Stimulated activated effector memory CD8-positive, alpha-beta T cell treated with anti-CD3 and anti-CD28 coated beads, Interleukin-12 subunit alpha, Interleukin-12 subunit beta, amount 100 ng/mL, for 72 hours (primary cell): ENCODE measurements at regions not wholly inside any gene's neighbourhood (a gene's known extent, or its start where the extent isn't known, plus 50 kb on each side); places are given as distances from the start of the nearest gene placed in this dataset.

Experiments used
- ATAC-seq: fragments of 150-1000 bp; cut with Tn5 transposase; 2 replicates; pipeline ENCODE4 v1.10.0; 2021
- DNase-seq, 2 donors: peaks; one replicate each; pipeline ENCODE4 v3.0.0; 2021 to 2022; ENCODE audit warnings: low spot score in 2 of 2
- H3K27ac Mint-ChIP-seq: one replicate; pipeline ENCODE4 v1.8.0; 2022; ENCODE audit warnings: mild to moderate bottlenecking, mixed read lengths
- H3K36me3 Mint-ChIP-seq: one replicate; pipeline ENCODE4 v1.8.0; 2022; ENCODE audit warnings: mild to moderate bottlenecking, mixed read lengths
- H3K4me1 Mint-ChIP-seq: one replicate; pipeline ENCODE4 v1.8.0; 2022; ENCODE audit warnings: mixed read lengths
- H3K4me3 Mint-ChIP-seq: one replicate; pipeline ENCODE4 v1.8.0; 2022; ENCODE audit warnings: mild to moderate bottlenecking, mixed read lengths
- H3K9me3 Mint-ChIP-seq: one replicate; pipeline ENCODE4 v1.8.0; 2022; ENCODE audit warnings: mixed read lengths

GRCh38 chr13:81639984-81640582 lies 1299.2 kb upstream of the SPRY2 start:
- H3K4me3 Mint-ChIP-seq: no peak overlapping the region
- no peak overlapping the region for H3K27ac Mint-ChIP-seq
- ATAC-seq (no peak), DNase-seq (no peak)
- H3K4me1 Mint-ChIP-seq: no peaks in the 10 kb centered on the region
- H3K9me3 Mint-ChIP-seq: peaks cover 10% of the 10 kb centered on the region
- no peaks in the 10 kb centered on the region for H3K36me3 Mint-ChIP-seq

DNA sequence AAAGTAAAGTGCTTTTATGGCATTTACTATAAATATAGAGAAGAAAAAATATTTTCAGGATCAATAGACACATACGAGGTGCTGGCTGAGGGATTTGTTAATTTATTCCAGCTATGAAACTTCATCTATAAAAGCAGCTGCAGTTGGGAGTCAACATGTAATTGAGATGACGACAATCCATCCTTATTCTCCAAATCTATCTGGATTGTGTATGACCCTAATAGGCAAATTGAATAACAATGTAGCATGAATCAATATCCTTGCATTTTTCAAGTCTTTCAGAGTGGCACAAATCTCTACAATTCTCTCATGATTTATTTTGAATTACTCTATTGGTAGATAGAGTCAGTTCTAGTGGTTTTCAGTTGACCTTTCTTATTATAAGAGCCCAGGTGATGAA lies 1296.5 kb upstream of the SPRY2 start:
- H3K4me3 Mint-ChIP-seq: no peak overlapping the region
- H3K9me3 Mint-ChIP-seq: peaks cover 4% of the 10 kb centered on the region
- H3K36me3 Mint-ChIP-seq: no peaks in the 10 kb centered on the region
- ATAC-seq: no peak
- no peaks in the 10 kb centered on the region for H3K4me1 Mint-ChIP-seq
- no peak overlapping the region for H3K27ac Mint-ChIP-seq
- no peak for DNase-seq

GRCh38 chr13:81636120-81636519 lies 1295.2 kb upstream of the SPRY2 start:
- ATAC-seq: no peak
- no peaks in the 10 kb centered on the region for H3K4me1 Mint-ChIP-seq
- no peaks in the 10 kb centered on the region for H3K36me3 Mint-ChIP-seq
- no peak for DNase-seq
- no peak overlapping the region for H3K27ac Mint-ChIP-seq
- H3K9me3 Mint-ChIP-seq: peaks cover 3% of the 10 kb centered on the region
- no peak overlapping the region for H3K4me3 Mint-ChIP-seq

DNA sequence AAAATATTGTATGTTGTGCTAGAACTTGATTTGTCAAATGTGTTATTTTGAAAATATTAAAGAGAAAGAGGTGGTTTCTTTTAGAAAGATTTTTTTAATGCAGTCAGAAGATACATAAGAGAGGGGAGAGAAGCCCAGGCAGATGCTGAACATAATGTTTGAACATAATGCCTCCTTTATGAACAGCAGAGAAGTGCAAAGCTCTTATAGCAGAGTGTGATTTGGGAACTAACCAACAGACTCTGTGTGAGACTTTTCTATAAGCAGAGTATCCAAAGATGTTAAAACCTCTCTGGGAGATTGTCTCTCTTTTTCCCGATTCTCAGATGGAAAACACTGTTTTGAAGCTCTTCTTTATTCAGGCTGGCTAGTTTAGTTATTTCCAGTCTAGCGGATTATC lies 1274.1 kb upstream of the SPRY2 start:
- no peak overlapping the region for H3K4me3 Mint-ChIP-seq
- H3K36me3 Mint-ChIP-seq: no peaks in the 10 kb centered on the region
- DNase-seq: no peak
- ATAC-seq: no peak
- H3K9me3 Mint-ChIP-seq: peaks cover 14% of the 10 kb centered on the region
- no peaks in the 10 kb centered on the region for H3K4me1 Mint-ChIP-seq
- no peak overlapping the region for H3K27ac Mint-ChIP-seq

DNA sequence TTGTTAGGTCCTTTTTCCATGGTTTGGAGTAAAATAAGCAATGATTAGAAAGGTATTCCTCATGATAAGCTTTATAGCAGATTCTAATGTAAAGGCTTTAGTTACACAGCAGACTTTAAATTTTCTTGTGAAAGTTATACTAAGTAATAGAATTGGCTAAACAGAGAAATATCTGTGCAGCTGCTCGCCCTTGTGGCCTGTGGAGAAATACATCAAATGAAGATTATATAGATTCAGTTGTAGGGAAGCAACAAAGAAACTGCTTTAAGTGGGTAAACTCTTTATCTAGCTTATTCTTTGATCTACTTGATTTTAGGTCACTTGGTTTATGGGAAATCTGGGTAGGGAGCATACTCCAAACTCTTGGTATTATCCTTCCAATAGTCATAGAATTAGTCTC lies 1269.7 kb upstream of the SPRY2 start:
- ATAC-seq (no peak), DNase-seq (no peak)
- no peaks in the 10 kb centered on the region for H3K36me3 Mint-ChIP-seq
- no peak overlapping the region for H3K4me3 Mint-ChIP-seq
- H3K4me1 Mint-ChIP-seq: no peaks in the 10 kb centered on the region
- H3K27ac Mint-ChIP-seq: no peak overlapping the region
- H3K9me3 Mint-ChIP-seq: peaks cover 18% of the 10 kb centered on the region

- H3K27ac Mint-ChIP-seq: no peak overlapping the region
- DNase-seq: no peak
- no peak overlapping the region for H3K4me3 Mint-ChIP-seq
- H3K9me3 Mint-ChIP-seq: peaks cover 13% of the 10 kb centered on the region
- no peaks in the 10 kb centered on the region for H3K36me3 Mint-ChIP-seq
- no peak for ATAC-seq
- no peaks in the 10 kb centered on the region for H3K4me1 Mint-ChIP-seq
These were observed 1268.4 kb upstream of the SPRY2 start for GRCh38 chr13:81609335-81609734.

GRCh38 chr13:81606074-81606473 lies 1265.1 kb upstream of the SPRY2 start:
- Mint-ChIP-seq H3K4me3 (no peak overlapping the region), H3K9me3 (peaks cover 3% of the 10 kb centered on the region), H3K27ac (no peak overlapping the region), H3K36me3 (no peaks in the 10 kb centered on the region), H3K4me1 (no peaks in the 10 kb centered on the region)
- DNase-seq: no peak
- no peak for ATAC-seq

DNA sequence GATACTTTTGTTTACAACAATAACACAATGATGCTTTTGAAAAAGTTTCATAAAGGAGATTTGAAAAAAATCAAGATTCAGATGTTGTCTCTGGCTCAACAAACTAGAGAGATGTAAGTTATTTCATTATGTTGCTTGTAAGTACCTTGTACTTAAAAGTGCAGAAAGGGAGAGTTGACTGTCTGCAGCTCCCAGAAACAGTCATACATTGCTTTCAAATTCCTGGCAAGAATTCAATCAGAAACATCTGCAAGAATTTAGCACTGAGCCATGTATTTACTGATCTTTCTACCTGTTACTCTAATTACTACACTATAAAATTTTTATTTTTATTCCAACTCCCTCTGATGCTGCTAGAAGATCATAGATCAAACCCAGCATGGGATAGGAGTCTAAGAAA lies 1261.3 kb upstream of the SPRY2 start:
- DNase-seq (no peak), ATAC-seq (no peak)
- no peak overlapping the region for H3K27ac Mint-ChIP-seq
- no peaks in the 10 kb centered on the region for H3K9me3 Mint-ChIP-seq
- no peaks in the 10 kb centered on the region for H3K4me1 Mint-ChIP-seq
- no peak overlapping the region for H3K4me3 Mint-ChIP-seq
- no peaks in the 10 kb centered on the region for H3K36me3 Mint-ChIP-seq

- H3K9me3 Mint-ChIP-seq: peaks cover 3% of the 10 kb centered on the region
- H3K4me3 Mint-ChIP-seq: no peak overlapping the region
- no peak overlapping the region for H3K27ac Mint-ChIP-seq
These were observed 1256.2 kb upstream of the SPRY2 start for GRCh38 chr13:81597101-81597500.

DNA sequence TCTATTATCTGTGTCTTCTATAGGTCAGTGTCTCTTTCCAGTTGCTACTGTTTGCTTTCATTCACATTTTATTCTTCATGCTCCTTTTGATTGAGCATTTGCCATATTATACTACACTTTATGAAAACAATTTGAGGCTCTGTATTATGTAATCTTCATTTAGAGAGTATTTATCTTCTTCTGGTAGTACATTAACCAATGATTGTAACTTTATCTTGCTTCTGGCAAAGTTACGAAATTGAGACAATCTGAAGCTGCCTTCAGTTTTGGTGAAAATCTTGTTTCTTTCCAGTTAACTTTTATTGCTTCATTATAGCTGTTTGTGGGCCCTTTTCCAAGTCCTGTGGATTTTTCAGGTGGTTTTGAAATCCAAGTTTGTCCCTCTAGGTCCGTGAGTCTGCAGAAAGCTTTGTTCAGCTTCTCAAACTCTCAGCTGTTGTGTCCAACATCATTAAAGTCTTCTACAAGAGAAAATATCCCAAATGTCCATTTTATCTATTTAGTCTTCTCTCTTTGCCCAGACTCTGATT lies 1255.4 kb upstream of the SPRY2 start:
- Mint-ChIP-seq H3K9me3 (peaks cover 3% of the 10 kb centered on the region), H3K27ac (no peak overlapping the region), H3K4me1 (no peaks in the 10 kb centered on the region), H3K4me3 (no peak overlapping the region), H3K36me3 (no peaks in the 10 kb centered on the region)
- ATAC-seq: no peak
- DNase-seq: no peak

More at GRCh38 chr13:81597101-81597500, 1256.2 kb upstream of the SPRY2 start:
- no peak for DNase-seq
- no peak for ATAC-seq
- no peaks in the 10 kb centered on the region for H3K4me1 Mint-ChIP-seq
- no peaks in the 10 kb centered on the region for H3K36me3 Mint-ChIP-seq

DNA sequence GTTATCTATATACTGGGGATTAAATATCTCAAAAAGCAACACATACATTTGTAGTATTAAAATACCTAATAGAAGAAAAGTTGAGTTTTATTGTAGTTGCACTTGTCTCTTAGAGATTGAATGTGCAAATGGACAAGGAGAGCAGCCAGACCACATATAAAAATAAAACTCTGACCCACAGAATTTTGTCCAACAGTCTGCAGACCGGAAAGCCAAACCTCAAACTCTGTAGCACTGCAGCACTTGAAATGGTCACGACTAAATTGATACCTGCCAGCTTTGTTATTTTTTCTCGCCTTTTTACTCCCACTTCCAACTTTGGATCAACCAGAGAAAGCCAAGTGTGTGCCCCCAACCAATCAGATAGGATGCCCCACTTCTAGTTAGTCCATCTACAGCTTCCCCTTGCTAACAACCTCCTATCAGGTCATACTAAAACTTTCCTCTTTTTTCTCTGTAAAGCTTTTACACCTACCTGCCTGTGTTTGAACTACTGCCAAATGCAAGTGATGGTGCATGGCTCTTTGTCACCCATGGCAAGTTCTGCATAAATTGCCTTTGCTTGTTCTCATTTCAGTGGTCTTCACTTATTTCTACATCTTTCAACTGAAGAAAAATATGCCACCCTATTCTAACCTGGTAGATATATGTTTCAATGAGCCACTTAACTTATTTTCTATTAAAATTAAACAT lies 1250.7 kb upstream of the SPRY2 start:
- H3K9me3 Mint-ChIP-seq: peaks cover 4% of the 10 kb centered on the region
- no peaks in the 10 kb centered on the region for H3K36me3 Mint-ChIP-seq
- DNase-seq (no peak), ATAC-seq (no peak)
- H3K4me3 Mint-ChIP-seq: no peak overlapping the region
- no peaks in the 10 kb centered on the region for H3K4me1 Mint-ChIP-seq
- H3K27ac Mint-ChIP-seq: no peak overlapping the region

DNA sequence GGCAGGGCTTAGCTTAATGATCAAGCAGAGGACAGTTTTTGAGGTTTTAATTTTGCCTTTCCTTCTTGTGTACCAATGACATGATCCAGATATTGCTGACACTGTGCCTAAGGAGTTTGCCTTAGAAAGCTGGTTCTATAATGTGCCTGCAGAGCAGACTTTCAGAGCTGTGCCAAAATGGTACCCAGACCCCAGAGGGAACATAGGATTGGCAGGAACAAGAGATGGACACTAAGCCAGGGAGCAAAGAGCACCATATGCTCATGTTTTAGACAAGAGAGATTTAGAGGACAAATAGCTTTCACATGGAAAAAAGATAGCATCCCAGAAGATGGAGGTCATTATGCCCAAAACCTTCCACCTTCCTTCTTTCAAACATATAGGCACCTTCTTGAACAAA lies 1241.5 kb upstream of the SPRY2 start:
- Mint-ChIP-seq H3K4me1 (no peaks in the 10 kb centered on the region), H3K36me3 (no peaks in the 10 kb centered on the region), H3K9me3 (peaks cover 10% of the 10 kb centered on the region), H3K27ac (no peak overlapping the region), H3K4me3 (no peak overlapping the region)
- ATAC-seq (no peak), DNase-seq (no peak)

GRCh38 chr13:81577601-81578195 lies 1236.8 kb upstream of the SPRY2 start:
- no peak overlapping the region for H3K27ac Mint-ChIP-seq
- no peaks in the 10 kb centered on the region for H3K36me3 Mint-ChIP-seq
- peaks cover 8% of the 10 kb centered on the region for H3K9me3 Mint-ChIP-seq
- DNase-seq (no peak), ATAC-seq (no peak)
- no peak overlapping the region for H3K4me3 Mint-ChIP-seq
- no peaks in the 10 kb centered on the region for H3K4me1 Mint-ChIP-seq

- DNase-seq: no peak
- H3K4me1 Mint-ChIP-seq: no peaks in the 10 kb centered on the region
- no peak overlapping the region for H3K27ac Mint-ChIP-seq
- peaks cover 15% of the 10 kb centered on the region for H3K9me3 Mint-ChIP-seq
- no peak for ATAC-seq
- H3K36me3 Mint-ChIP-seq: no peaks in the 10 kb centered on the region
- no peak overlapping the region for H3K4me3 Mint-ChIP-seq
These were observed 1227.9 kb upstream of the SPRY2 start for GRCh38 chr13:81568824-81569223.

DNA sequence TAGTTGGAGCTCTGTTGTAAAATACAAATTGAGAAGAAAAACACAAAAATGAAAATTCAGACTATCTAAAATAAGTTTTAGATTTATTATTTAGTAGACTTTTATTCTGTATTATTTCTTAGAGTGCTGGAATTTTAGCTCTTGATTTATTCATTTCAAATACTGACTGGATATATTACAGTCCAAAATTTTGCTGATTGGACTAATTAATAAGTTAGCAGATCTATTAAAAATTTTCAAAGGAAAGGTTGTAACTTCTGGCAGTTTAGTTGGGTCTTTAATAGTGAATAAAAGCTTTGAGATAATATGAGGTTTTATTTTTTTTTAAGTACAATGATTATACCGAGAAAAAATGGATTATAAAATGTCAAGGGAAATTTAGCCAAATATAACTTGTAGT lies 1224.9 kb upstream of the SPRY2 start:
- no peak for DNase-seq
- Mint-ChIP-seq H3K4me3 (no peak overlapping the region), H3K36me3 (no peaks in the 10 kb centered on the region), H3K9me3 (peaks cover 21% of the 10 kb centered on the region), H3K27ac (no peak overlapping the region), H3K4me1 (no peaks in the 10 kb centered on the region)
- ATAC-seq: no peak

DNA sequence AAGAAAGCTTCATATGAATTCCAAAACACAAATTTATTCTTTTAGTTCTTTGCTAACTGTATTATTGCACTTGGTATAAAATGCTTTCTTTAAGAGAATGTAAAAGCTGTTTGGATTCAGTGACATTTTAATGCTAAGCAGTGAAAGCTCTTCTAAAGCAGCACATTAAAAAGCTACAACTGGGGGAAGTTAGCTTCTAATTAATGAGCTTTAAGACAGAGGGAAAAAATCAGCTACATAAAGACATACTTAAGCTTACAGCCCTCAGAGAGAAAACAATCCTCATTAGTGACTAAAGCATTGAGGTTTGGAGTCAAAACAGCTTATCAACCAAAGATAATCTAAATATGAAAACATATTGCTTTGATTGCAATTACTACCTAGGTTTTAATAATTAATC lies 1222.2 kb upstream of the SPRY2 start:
- Mint-ChIP-seq H3K27ac (no peak overlapping the region), H3K9me3 (peaks cover 16% of the 10 kb centered on the region), H3K4me1 (no peaks in the 10 kb centered on the region), H3K4me3 (no peak overlapping the region), H3K36me3 (no peaks in the 10 kb centered on the region)
- ATAC-seq (no peak), DNase-seq (no peak)
